ENCODE measurements at regions not wholly inside any gene's neighbourhood (a gene's known extent, or its start where the extent isn't known, plus 50 kb on each side); places are given as distances from the start of the nearest gene placed in this dataset.

DNA sequence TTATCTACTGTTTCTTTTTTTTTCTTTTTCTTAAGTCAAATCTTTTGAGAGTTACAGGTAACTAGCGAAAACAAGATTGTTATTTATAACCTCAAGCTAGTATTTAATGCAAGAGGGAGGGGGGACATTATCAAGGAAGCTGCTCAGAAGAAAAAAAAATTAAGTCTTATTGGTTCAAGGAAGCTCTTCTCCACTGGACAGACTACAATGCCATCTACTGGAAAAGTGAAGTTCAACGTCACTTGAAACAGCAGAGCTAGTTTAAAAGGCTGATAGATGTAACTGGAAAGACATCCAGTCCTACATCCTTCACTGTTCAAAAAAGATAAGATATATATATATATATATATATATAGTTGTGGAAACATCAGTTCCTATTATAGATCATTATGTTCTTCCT, 418.0 kb upstream of the PSMD7 start:
- ATAC-seq: no peak

DNA sequence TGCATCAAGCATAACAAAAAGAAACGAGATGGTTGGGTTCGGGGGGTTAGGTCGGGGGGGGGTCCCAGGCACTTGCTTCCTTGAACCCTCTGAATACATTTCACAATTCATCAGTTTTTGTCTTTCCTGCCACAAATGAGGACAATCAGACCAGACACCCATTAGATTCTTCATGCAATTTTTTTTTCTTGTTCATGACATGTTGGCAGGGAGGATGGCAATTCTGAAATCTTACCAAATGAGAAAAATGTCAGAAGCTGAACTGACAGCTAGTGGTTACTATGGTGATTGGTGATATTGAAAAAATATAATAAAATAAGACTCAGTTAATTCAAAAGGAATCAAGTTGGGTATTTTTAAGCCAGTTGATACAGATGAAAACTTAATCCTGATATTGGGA, 419.5 kb upstream of the PSMD7 start:
- ATAC-seq: no peak

DNA sequence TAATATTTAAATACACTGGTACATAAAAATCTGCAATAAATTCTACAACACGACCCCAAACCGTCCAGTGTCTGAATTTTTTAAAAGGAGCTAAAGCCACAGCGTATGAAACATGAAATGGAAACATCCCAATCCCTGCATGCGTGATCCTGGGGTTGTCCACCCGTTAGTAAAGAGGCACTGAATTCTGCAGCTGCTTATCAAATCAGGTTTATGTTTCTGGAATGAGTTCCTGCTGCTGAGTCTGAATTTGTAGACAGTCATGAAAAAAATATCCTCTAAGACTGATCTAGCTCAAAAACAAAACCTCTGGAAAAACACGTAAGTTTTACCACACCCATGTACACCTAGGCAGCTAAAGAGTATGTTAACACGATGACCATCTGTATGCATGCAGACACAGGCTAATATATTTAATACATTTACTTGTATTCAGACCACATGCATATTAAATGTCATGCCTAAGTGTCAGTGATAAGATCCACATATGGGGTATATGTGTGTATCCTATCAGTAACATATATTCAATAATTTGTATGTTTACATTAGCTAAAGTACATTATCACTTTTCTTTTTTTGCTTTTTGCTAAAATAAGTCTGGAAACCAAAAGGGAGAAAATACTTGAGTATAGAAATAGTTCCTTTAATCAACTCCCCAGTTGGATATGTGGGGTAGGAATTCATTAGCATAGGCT, 420.5 kb upstream of the PSMD7 start:
- ATAC-seq: no peak

DNA sequence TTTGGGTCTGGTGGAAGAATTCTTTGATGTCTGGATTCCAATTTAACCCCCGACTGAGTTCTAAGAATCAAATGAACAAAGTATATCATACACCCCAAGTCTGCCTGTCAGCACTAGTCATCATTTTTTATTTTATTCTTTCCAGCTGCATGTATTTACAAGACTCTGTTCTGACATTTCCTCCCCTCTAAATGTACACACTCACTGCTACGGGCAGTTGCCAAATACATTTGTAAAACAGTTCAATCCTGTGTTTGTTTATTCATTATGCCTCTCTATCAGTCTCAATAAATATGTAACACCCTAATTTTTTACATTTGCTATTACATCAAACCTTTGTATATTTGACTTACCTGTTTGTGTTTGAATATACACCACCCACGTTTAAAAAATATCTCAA, 422.3 kb upstream of the PSMD7 start:
- ATAC-seq: no peak

DNA sequence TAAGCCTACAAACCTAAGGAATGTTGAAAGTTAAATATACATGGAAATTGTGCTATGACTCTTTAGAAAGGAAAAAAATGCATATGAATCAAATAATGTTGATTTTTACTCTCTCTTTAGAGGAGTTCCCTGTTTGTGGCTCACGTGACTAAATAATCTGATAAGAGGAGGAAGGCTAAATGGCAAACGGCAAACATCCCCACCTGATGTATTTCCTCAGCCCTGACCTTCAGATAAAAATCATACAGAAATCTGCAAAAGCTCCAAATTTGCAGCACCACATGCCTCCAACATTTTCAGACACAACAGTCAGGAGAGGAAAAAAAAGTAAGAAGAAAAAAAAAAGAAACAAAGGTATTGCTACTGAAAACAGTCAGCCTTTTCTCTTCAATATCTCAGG, 423.0 kb upstream of the PSMD7 start:
- ATAC-seq: no peak

DNA sequence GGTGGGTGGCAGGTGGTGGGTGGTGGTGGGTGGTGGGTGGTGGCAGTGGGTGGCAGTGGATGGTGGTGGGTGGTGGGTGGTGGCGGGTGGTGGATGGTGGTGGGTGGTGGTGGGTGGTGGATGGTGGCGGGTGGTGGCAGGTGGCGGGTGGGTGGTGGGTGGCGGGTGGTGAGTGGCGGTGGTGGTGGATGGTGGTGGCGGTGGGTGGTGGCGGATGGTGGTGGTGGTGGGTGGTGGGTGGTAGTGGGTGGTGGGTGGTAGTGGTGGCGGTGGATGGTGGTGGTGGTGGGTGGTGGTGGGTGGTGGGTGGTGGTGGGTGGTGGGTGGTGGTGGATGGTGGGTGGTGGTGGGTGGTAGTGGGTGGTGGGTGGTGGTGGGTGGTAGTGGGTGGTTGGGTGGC, 423.8 kb upstream of the PSMD7 start:
- ATAC-seq: no peak

DNA sequence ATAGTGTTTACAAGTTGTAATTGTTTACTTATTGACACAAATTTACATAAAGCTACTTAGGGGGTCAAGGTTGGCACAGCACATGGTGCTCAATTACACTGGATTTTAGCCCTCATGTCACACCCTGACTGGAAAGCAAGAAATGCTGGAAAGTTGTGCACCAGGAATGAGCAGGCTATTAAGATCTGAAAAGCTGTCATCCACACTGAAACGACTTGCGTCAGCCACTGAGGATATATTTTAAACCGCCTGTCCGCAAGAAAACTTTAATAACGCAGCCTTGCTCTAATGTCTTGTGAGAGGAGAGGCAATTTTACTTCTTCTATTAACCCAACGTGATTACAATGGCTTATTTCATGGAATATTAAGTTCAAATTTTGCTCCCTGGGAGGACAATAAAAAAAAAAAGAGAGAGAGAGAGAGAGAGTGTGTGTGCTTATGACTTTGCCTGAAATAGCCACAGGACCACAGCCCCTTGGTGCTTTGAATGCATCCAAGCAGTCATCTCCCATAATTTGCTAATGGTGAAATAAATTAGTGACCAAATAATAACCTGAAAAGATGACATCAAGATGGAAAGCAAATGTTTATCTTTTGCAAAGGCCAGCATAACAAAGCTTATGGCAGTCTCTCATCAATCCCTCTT, 425.4 kb upstream of the PSMD7 start:
- no peak for ATAC-seq

DNA sequence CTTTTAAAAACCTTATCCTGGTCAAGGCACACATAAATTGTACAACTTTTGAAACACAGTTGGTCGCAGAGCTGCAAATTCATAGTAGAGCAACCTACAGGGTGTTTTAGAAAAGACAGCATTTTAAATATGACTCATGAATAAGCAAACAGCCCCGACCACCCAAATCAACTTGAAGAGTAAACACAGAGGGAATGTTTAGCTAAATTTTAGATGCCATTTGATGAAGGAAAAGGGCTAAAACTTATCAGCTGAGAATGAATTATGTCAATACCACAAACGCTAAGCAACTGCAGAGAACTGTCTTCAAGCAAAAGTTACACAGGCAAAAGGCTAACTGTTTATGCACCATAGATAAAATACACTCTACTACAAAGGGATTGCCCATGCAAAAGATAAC, 427.5 kb upstream of the PSMD7 start:
- no peak for ATAC-seq

DNA sequence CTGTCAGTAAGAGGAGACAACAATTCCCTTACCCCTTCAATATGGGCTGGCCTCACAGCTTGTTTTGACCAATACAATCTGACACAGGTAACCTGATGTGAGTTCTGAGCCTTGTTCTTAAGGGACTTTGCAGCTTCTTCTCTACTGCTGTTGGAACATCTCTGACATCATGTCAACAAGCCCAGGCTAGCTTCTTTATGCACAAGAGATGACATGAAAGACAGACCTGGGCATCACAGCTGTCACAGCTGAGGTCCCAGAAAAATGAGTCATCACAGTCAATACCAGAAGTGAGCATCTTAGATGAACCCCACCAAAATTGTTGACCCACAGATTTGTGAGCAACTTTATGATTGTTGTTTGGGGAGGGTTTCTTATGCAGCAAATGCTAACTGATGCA, 431.7 kb upstream of the PSMD7 start:
- no peak for ATAC-seq

DNA sequence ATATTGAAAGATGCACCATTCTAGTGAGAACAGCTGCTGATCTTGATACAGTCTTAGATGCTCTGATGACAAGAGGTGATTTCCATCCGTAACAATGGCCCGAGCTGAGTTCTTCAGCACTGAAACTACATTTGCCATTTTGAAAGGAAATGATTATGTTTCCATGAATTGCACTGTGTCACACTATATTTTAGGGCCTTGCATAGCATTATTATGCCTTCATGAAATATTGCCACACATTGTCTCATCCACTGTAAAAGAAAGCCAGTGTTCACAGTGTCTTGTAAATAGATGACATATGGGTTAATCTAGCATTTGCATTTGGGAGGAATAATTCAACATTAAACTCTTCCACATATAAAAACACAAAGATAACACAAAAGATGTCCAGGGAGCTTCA, 438.3 kb upstream of the PSMD7 start:
- ATAC-seq: no peak

DNA sequence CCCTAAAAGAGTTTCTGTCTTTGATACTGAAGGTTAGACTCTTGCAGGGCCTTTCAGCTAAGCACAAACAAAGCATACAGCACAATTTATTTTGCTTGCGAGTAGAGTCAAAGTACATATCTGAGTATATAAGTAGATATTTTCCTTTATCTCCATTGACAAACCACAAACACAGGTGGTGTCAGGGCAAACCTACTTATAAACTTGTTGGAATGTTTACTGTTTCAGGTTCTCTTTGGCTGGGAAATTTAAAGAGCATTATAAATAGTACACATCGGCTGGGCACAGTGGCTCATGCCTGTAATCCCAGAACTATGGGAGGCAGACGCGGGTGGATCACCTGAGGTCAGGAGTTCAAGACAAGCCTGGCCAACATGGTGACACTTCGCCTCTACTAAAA, 442.6 kb upstream of the PSMD7 start:
- ATAC-seq: no peak

DNA sequence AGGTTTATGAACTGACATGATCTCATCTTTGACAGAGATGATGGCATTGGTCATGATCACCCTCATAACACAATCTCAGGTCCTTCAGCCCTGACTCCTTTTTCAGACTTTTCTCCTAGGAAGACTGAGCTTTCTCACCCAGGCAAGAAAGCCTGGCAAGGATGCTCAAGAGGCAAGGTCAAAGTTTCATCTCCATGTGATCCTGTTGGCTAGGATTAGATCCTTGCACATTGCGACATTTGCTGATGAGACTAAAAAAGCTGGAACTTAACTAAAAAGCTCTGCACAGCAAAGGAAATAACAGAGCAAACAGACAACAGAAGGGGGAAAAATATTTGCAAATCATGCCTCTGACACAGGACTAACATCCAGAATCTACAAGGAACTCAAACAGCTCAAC, 444.1 kb upstream of the PSMD7 start:
- ATAC-seq: no peak

DNA sequence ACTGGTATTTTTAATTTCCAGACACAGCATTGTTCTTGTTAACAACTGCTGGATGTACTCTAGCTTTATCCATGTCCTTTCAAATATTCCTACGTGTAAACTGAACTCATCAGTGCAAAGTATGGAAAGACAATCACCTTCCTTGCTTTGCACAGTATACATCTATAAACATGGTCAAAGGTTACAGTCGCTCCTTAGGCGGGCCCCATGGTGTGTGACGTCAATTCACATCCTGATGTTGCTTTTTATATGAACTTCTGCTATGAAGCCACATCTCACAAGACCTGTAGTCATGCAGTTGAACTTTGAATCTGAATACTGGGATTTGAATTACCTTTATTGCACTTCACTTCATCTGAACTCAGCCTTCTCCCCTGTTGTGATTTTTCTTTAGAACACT, 447.6 kb upstream of the PSMD7 start:
- no peak for ATAC-seq

DNA sequence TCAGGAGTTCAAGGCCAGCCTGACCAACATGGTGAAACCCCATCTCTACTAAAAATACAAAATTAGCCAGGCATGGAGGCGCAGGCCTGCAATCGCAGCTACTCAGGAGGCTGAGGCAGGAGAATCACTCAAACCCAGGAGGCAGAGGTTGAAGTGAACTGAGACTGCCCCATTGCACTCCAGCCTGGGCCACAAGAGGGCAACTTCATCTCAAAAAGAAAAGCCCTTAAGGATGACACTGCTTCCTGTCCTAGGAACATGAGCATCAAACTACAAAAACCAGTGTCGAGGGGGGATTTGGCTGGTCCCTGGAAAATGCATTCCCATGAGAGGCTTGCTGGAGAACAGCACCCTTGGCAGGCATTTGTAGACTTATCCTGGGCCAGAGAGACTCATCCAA, 449.5 kb upstream of the PSMD7 start:
- no peak for ATAC-seq

DNA sequence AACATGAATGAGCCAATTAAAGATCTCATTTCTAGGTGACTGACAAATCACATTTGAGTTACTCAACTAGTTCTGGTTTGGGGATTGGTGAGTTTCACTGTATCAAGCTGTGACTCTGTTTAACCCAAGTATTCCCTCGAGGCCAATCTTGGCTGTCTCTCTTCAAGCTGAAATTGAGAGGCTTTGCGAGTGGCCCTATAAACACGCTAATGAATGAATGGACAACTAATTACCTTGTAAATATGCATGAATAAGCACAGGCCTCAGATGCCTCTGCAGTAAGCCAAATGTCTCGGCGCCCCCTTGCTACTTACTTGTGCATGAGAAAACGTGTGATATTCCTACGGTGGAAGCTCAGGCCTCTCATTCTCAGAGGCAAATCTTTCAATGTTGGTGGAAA, 450.3 kb upstream of the PSMD7 start:
- ATAC-seq: no peak

DNA sequence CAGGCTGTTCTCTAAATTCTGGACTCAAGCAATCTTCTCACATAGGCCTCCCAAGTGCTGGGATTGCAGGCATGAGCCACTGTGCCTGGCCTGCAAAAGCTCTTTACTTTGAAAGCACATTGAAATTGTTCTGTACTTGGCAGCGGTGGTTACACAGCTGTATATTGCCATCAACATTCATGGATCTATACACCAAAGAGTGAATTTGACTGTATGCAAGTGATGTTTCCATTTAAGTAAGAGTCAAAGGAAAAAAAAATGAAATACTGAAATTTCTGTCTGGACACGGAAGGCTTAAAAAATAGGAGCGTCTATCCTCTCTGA, 450.6 kb upstream of the PSMD7 start:
- ATAC-seq: no peak

DNA sequence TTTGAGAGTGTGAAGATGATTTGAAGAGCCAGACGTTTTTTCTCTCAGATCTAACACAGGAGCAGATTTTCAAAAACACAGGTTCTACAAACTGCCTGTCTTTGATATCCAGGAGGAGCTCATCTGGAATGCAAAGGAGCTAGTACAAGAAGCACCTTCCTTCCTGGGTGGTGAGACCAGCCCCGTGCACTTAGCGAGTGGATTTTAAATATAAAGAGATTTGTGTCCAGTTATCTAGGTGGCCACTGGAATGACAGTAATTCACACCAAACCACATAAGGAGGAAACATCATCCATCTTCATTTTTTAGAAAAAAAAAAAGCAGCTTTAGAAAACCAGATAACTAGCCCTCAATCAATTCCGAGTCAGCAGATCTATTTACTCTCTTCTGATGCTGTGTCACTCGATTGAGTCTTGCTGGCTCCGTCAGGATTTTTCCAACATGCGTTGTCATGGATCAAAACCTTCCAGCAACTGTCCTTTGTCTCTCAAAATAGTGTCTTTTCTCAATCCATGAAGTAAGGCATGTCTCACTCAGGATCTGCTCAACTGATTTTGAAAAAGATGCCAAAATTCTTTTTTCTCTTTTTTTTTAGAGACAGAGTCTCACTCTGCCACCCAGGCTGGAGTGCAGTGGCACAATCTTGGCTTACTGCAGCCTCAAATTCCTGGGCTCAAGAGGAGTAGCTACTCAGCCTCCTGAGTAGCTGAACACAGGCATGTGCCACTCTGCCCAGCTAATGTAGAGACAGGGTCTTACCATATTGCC, 451.2 kb upstream of the PSMD7 start:
- no peak for ATAC-seq

DNA sequence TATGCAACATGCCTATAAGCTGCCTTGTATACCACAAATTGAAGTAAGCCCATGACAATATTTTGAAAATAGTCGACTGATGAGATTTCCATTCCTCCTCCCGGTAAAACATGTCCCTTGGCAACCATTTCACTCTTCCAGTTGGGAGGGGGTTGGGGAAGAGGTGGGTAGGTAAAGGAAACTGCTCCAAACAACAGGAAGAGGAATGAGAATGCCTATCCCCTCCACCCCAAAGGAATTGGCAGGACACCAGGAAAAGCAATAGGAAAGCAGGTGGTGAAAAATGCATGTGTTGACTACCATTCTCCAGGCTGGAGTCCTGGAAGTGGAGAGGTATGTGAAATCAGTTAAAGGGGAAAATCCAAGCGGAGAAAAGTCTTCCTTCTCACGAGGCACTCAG, 455.9 kb upstream of the PSMD7 start:
- no peak for ATAC-seq

DNA sequence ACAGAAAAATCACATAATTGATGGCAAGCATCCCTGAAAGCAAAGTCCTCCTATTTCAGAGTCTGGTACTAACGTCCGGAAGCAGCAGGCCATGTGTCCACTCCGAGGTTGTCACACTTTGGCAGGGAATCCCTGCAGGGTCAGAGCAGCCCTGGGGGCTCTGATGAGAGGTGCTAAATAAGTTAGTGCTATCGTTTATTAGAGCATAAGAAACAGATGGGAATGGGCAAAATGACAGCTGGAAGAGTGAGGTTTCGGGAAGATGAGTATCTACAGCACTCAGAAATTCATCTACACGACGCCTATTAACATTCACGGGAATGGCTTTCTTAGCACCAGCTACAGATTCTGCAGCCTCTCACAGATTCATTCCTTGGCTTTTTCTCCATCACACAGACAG, 465.4 kb upstream of the PSMD7 start:
- ATAC-seq: no peak

DNA sequence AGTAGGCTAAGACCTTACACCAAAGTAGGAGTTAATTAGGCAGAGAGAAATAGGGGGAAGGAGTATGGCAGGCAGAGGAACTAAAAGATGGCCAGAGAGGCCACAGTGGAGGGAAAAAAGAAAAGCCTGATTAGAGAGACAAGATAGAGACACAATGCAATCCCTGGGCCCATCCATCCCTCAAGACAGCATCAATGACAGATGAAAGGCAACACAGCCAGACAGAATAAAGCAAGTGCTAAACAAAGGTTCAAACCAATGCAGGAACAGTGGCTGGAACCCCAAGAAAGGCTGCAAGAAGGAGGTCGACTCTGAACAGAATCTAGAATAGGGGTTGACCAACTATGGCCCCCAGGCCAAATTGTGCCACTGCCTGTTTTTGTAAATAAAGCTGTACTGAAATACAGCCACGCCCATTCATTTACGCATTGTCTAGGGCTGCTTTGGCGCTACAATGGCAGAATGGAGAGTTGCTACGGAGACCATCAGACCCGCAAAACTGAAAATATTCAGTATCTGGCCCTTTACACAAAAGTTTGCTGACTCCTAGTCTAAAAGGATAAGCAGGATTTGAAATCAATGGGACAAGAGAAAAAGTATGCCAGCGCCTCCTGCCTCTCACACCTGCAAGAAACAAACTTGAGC, 473.3 kb upstream of the PSMD7 start:
- no peak for ATAC-seq

DNA sequence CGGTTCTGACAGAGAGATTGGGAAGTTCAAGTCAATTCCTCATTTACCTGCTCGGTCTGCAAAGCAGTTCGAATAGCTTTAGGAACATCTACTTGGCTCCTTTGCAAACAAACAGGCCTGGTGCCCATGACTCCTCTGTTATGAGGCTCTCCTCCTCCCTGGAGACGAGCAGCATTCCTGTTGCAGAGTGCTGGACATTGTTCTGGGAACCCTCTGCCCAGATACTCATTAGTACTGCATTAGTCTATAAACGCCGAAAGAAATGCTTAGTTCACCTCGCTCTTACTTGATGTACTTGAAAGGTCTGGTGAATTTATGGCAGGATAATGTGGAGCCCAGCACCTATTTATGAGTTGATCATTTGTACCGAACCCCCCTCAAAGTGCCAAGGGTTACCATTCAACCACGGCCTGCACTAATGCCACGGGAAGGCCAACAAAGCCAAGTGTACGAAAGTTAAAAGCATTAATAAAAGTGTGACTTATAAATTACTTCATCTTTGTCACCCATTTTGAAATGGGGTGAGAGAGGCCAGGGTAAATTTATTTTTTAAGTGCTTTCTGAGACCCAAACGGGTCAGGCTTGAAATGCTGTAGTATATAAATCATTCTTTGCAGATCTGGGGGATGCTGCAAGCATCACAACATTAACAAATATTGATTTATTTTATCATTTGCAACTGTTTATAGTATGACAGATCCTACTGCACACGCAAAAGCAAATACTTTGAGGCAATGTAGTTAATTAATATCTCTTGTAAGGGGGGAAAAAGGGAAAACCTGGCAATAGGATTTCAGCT, 478.9 kb upstream of the PSMD7 start:
- no peak for ATAC-seq

DNA sequence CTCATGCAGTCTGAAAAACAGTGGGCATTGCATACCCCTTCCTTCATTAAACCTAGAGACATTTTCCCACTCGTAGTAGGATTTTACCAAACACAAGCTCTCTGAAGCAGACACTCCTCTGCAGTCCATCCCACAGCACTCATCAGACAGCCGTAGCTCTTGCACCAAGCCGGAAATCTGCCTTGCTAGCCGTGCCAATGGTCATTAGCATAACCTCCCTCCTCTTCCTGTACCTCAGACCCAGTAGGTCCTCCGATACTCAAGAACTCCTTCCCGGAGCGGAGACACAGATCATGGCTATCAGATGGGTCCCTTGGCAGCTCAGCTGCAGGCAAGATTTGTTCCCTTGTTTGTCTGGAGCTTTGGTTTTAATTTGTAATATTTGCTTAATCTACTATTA, 483.1 kb upstream of the PSMD7 start:
- ATAC-seq: no peak

DNA sequence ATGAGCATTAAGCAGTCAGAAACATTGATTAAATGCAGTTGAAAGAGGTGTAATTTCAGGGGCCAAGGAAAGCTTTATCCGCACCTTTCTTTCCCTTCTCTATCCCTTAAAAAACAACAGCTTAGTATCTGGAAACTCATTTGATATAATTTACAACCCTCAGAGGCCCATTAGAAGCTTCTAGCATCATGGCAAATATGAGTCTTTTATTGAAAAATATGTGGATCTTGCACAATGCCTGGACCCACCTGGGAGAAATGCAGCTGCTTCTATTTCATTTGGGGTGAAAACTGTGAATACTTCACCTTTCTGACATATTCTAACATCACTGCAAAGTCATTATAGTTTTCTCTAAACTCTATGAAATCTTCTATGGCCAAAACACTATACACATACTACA, 492.2 kb upstream of the PSMD7 start:
- ATAC-seq: no peak

Data from activated CD4-positive, CD25-positive, alpha-beta regulatory T cell treated with anti-CD3 and anti-CD28 coated beads, Interleukin-2, amount 50 U/mL, for 24 hours (primary cell).